ENCODE measurements at regions not wholly inside any gene's neighbourhood (a gene's known extent, or its start where the extent isn't known, plus 50 kb on each side); places are given as distances from the start of the nearest gene placed in this dataset.

DNA sequence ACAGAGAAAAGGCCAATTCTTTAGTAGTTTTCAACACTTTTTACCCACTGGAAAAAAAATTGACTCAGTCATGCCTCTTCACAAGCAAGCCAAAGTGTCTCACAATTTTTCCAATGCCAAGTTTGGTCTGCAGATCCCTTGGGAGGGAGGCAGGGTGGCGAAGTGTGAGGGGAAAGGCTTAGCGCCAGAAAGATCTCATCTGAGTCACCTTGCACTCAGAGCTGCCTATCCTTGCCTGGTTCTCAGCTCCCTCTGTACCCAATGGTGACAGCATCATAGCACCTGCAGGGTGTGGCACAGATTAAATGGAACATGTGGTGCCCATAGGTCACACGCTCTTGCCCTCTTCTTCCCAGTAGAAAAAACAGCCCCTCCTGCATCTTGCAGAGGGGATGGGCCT lies 55.2 kb upstream of the GYPC start:
- no peak for DNase-seq (ENCODE audit: low read depth)

GRCh38 chr2:126602334-126602733 lies 53.6 kb upstream of the GYPC start:
- no peak for DNase-seq (ENCODE audit: low read depth)
